ENCODE measurements at regions not wholly inside any gene's neighbourhood (a gene's known extent, or its start where the extent isn't known, plus 50 kb on each side); places are given as distances from the start of the nearest gene placed in this dataset.

DNA sequence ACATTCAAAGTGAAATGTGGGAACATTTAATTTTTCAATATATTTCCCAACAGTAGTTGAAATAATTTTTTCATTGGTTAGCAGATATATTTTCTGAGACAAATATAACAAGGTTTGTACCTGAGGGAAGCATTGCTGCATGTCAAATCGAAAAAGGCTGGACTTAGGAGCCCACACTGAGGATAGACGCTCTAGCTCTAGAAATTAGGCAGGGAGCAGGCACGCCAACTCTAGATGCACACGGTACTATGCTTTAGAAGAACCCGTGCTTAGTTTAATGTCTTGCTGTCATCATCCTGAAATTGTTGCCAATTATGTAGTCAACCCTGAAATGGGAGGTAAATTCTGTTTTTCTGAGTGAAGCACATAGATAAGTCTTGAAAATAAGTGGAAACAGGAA is 731.1 kb upstream of the ZNF804A start:
- TF ChIP-seq, protein P1, sequence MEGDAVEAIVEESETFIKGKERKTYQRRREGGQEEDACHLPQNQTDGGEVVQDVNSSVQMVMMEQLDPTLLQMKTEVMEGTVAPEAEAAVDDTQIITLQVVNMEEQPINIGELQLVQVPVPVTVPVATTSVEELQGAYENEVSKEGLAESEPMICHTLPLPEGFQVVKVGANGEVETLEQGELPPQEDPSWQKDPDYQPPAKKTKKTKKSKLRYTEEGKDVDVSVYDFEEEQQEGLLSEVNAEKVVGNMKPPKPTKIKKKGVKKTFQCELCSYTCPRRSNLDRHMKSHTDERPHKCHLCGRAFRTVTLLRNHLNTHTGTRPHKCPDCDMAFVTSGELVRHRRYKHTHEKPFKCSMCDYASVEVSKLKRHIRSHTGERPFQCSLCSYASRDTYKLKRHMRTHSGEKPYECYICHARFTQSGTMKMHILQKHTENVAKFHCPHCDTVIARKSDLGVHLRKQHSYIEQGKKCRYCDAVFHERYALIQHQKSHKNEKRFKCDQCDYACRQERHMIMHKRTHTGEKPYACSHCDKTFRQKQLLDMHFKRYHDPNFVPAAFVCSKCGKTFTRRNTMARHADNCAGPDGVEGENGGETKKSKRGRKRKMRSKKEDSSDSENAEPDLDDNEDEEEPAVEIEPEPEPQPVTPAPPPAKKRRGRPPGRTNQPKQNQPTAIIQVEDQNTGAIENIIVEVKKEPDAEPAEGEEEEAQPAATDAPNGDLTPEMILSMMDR (IDR thresholded peaks at IDR 0.05) = no peak
- no peak for TF ChIP-seq POLR2A (IDR thresholded peaks at IDR 0.05)
